ENCODE measurements at regions not wholly inside any gene's neighbourhood (a gene's known extent, or its start where the extent isn't known, plus 50 kb on each side); places are given as distances from the start of the nearest gene placed in this dataset.

GRCh38 chr3:72334681-72335457, 513.4 kb downstream of the SHQ1 start:
- H3K27ac ChIP-seq, result no peak overlapping the region
- intact Hi-C loops (cut with DNase I; ENCODE audit: low total_unique reads), result loop anchor here (10.0 kb wide), 1 partner anchor 110 kb away; the partner anchor contains the start of gene RYBP
- 86 to 87% methylated on average over 13 to 14 of the region's 14 CpGs for whole genome bisulfite sequencing, 2 donors (ENCODE audit: low coverage in 1 of 2)
- no peaks in the 10 kb centered on the region for H3K27me3 ChIP-seq
- H3K9me3 ChIP-seq, result no peaks in the 10 kb centered on the region
- TF ChIP-seq POLR2A (IDR thresholded peaks at IDR 0.05) (no peak), CTCF (IDR thresholded peaks at IDR 0.05) (no peak), POLR2AphosphoS5 (IDR thresholded peaks at IDR 0.05) (no peak), EP300 (IDR thresholded peaks at IDR 0.05; ENCODE audit: low read depth) (no peak)
- in situ Hi-C loops (cut with MboI; ENCODE audit: low pct_ligation_motif_present in 1 of 4, low pct_unique_long_range_greater_than_20kb in 1 of 4, low sequenced_read_pairs in 3 of 4), result no loop called here
- no peak for DNase-seq
- H3K4me1 ChIP-seq, result peaks cover 10 to 30% (median 14%) of the 10 kb centered on the region in 4 donors
- H3K4me3 ChIP-seq, result no peak overlapping the region
- no peaks in the 10 kb centered on the region for H3K36me3 ChIP-seq

GRCh38 chr3:72332689-72333088, 515.6 kb downstream of the SHQ1 start:
- DNase-seq, result no peak
- no peak overlapping the region for H3K27ac ChIP-seq
- WGBS, 2 donors (ENCODE audit: low coverage in 1 of 2), result 82 to 87% methylated on average over 3 to 4 of the region's 4 CpGs
- no peak overlapping the region for H3K4me3 ChIP-seq
- H3K4me1 ChIP-seq, result peaks cover 10 to 20% (median 14%) of the 10 kb centered on the region in 4 donors
- no peaks in the 10 kb centered on the region for H3K9me3 ChIP-seq
- in situ Hi-C loops (cut with MboI; ENCODE audit: low pct_ligation_motif_present in 1 of 4, low pct_unique_long_range_greater_than_20kb in 1 of 4, low sequenced_read_pairs in 3 of 4) (no loop called here), intact Hi-C loops (cut with DNase I; ENCODE audit: low total_unique reads) (loop anchor here (10.0 kb wide), 1 partner anchor 112 kb away; the partner anchor contains the start of gene RYBP)
- no peak for TF ChIP-seq CTCF (IDR thresholded peaks at IDR 0.05)
- no peak for TF ChIP-seq POLR2AphosphoS5 (IDR thresholded peaks at IDR 0.05)
- TF ChIP-seq POLR2A (IDR thresholded peaks at IDR 0.05), result no peak
- TF ChIP-seq EP300 (IDR thresholded peaks at IDR 0.05; ENCODE audit: low read depth), result no peak
- H3K27me3 ChIP-seq, result no peaks in the 10 kb centered on the region
- H3K36me3 ChIP-seq, result no peaks in the 10 kb centered on the region

GRCh38 chr3:72332036-72332435, 516.2 kb downstream of the SHQ1 start:
- no peak for DNase-seq
- Histone ChIP-seq H3K36me3 (no peaks in the 10 kb centered on the region), H3K9me3 (no peaks in the 10 kb centered on the region), H3K27me3 (no peaks in the 10 kb centered on the region), H3K4me1 (peaks cover 7 to 17% (median 11%) of the 10 kb centered on the region in 4 donors), H3K4me3 (no peak overlapping the region), H3K27ac (no peak overlapping the region)
- no peak for TF ChIP-seq POLR2A (IDR thresholded peaks at IDR 0.05)
- no peak for TF ChIP-seq CTCF (IDR thresholded peaks at IDR 0.05)
- no peak for TF ChIP-seq EP300 (IDR thresholded peaks at IDR 0.05; ENCODE audit: low read depth)
- no peak for TF ChIP-seq POLR2AphosphoS5 (IDR thresholded peaks at IDR 0.05)
- 76 to 79% methylated on average over 4 to 5 of the region's 5 CpGs for WGBS, 2 donors (ENCODE audit: low coverage in 1 of 2)
- in situ Hi-C loops (cut with MboI; ENCODE audit: low pct_ligation_motif_present in 1 of 4, low pct_unique_long_range_greater_than_20kb in 1 of 4, low sequenced_read_pairs in 3 of 4) (no loop called here), intact Hi-C loops (cut with DNase I; ENCODE audit: low total_unique reads) (loop anchor here (10.0 kb wide), 1 partner anchor 113 kb away; the partner anchor contains the start of gene RYBP)

- no peak for TF ChIP-seq EP300 (IDR thresholded peaks at IDR 0.05; ENCODE audit: low read depth)
- no peak for TF ChIP-seq CTCF (IDR thresholded peaks at IDR 0.05)
- no peak for TF ChIP-seq POLR2A (IDR thresholded peaks at IDR 0.05)
- TF ChIP-seq POLR2AphosphoS5 (IDR thresholded peaks at IDR 0.05), result no peak
- Histone ChIP-seq H3K36me3 (no peaks in the 10 kb centered on the region), H3K4me1 (peaks cover 0 to 8% (median 4%) of the 10 kb centered on the region in 4 donors), H3K9me3 (no peaks in the 10 kb centered on the region), H3K4me3 (no peak overlapping the region), H3K27me3 (no peaks in the 10 kb centered on the region), H3K27ac (no peak overlapping the region)
- intact Hi-C loops (cut with DNase I; ENCODE audit: low total_unique reads), result loop anchor here (10.0 kb wide), 1 partner anchor 114 kb away; the partner anchor contains the start of gene RYBP
- in situ Hi-C loops (cut with MboI; ENCODE audit: low pct_ligation_motif_present in 1 of 4, low pct_unique_long_range_greater_than_20kb in 1 of 4, low sequenced_read_pairs in 3 of 4), result no loop called here
- no peak for DNase-seq
- WGBS, 2 donors (ENCODE audit: low coverage in 1 of 2), result 59% methylated on average over 6 of the region's 6 CpGs; no CpG with 5 or more reads in 1 of the 2 donors
Measured at GRCh38 chr3:72331076-72331475, 517.2 kb downstream of the SHQ1 start.

Data from transverse colon (tissue), 4 donors.